Common myeloid progenitor, CD34-positive (primary cell): ENCODE measurements at regions not wholly inside any gene's neighbourhood (a gene's known extent, or its start where the extent isn't known, plus 50 kb on each side); places are given as distances from the start of the nearest gene placed in this dataset.

Source experiments
- CTCF ChIA-PET: fragments of 350-600 bp; sonication (Branson Sonifier 250); formaldehyde crosslinking; loops from one replicate; lab custom pipeline; 2021; ENCODE audit warnings: antibody characterized with exemption; lab: Charles Lee
- POLR2A ChIA-PET: fragments of 350-600 bp; sonication (Branson Sonifier 250); formaldehyde crosslinking; loops from one replicate; lab custom pipeline; 2021; ENCODE audit warnings: antibody characterized with exemption; lab: Charles Lee
- DNase-seq, 3 donors: peaks; one replicate each; pipeline versions ENCODE4 v3.0.0 to v3.0.0-alpha.2; 2013
- H3K27ac ChIP-seq, 2 experiments: 1 replicate in 1 of 2; 2 replicates in 1 of 2; pipeline ENCODE4 v1.7.0; 2013; ENCODE audit warnings: inconsistent platforms in 2 of 2, low read length in 2 of 2, mild to moderate bottlenecking in 2 of 2, low read depth in 1 of 2, moderate library complexity in 1 of 2; ENCODE audit not compliant: severe bottlenecking in 2 of 2, insufficient read depth in 1 of 2, poor library complexity in 1 of 2
- H3K27me3 ChIP-seq, 5 experiments: replicated peaks in 2 of 5; 1 replicate in 3 of 5; 2 replicates in 2 of 5; pipeline versions ENCODE4 v1.6.1 to v1.7.0; 2013; ENCODE audit warnings: low read length in 4 of 5, mild to moderate bottlenecking in 2 of 5, moderate library complexity in 2 of 5, inconsistent platforms in 1 of 5; ENCODE audit not compliant: insufficient read depth in 5 of 5, control insufficient read depth in 4 of 5
- H3K36me3 ChIP-seq, 4 experiments: 1 replicate in 2 of 4; 2 replicates in 2 of 4; pipeline versions ENCODE4 v1.6.1 to v1.7.0; 2013; ENCODE audit warnings: low read length in 3 of 4, control low read depth in 1 of 4, mild to moderate bottlenecking in 1 of 4; ENCODE audit not compliant: control insufficient read depth in 4 of 4, insufficient read depth in 4 of 4
- H3K4me1 ChIP-seq, 4 experiments: 1 replicate in 3 of 4; 2 replicates in 1 of 4; pipeline versions ENCODE4 v1.6.1 to v1.7.1; 2013; ENCODE audit warnings: low read length in 3 of 4, mild to moderate bottlenecking in 3 of 4, control low read depth in 1 of 4, inconsistent platforms in 1 of 4, moderate library complexity in 1 of 4; ENCODE audit not compliant: control insufficient read depth in 4 of 4, insufficient read depth in 4 of 4; ENCODE audit errors: control extremely low read depth in 1 of 4
- H3K4me3 ChIP-seq, 7 experiments: 1 replicate in 4 of 7; 2 replicates in 3 of 7; pipeline versions ENCODE4 v1.5.1 to v1.7.0; 2013; ENCODE audit warnings: mild to moderate bottlenecking in 7 of 7, low read length in 6 of 7, moderate library complexity in 6 of 7, inconsistent platforms in 2 of 7, low read depth in 2 of 7, control low read depth in 1 of 7; ENCODE audit not compliant: insufficient read depth in 4 of 7, control insufficient read depth in 1 of 7; ENCODE audit errors: extremely low read depth in 1 of 7
- H3K9me3 ChIP-seq, 5 experiments: 1 replicate in 4 of 5; 2 replicates in 1 of 5; pipeline versions ENCODE4 v1.6.1 to v1.7.1; 2013; ENCODE audit warnings: low read length in 4 of 5, mild to moderate bottlenecking in 2 of 5, inconsistent platforms in 1 of 5, low read depth in 1 of 5, moderate library complexity in 1 of 5; ENCODE audit not compliant: control insufficient read depth in 4 of 5, insufficient read depth in 2 of 5; ENCODE audit errors: control extremely low read depth in 1 of 5
- WGBS: methylation state at CpG from one replicate; pipeline ENCODE4 v1.1.5; 2013; ENCODE audit not compliant: insufficient coverage; 5-methylcytosine and 5-hydroxymethylcytosine counted together

DNA sequence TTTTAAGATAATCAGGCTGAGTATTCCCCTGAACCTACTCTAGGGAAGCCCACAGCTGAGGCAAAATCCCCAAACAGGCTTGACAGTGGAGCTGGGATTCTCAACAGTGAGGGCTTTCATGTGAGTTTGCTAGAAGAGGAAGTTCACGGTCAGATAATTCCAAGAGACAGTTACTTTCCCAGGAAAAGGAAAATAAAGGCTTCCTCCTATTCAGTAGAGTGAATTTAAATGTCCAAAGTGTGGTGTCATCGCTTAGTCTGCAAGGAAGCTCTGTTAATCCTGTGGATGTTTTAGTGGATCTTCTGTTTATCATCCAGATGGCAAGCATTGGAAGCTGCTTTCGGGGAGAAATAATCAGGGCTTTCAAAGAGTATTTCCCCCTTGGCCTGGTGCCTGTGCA, 119.8 kb downstream of the RPIA start:
- ChIA-PET CTCF (interaction anchor here (1.0 kb wide), 1 partner anchor 35 kb away, joined by 3 read pairs; no protein-coding TSS in a partner anchor), POLR2A (no interaction called here)
- 100% methylated on average over 3 of the region's 3 CpGs for WGBS
- no peak for DNase-seq
- no peaks in the 10 kb centered on the region for H3K36me3 ChIP-seq
- no peaks in the 10 kb centered on the region for H3K4me1 ChIP-seq
- H3K27me3 ChIP-seq = no peaks in the 10 kb centered on the region
- H3K27ac ChIP-seq = no peak overlapping the region
- peaks cover 0 to 13% (median 10%) of the 10 kb centered on the region in 5 experiments for H3K9me3 ChIP-seq
- H3K4me3 ChIP-seq = no peak overlapping the region

GRCh38 chr2:88811681-88812080, 120.2 kb downstream of the RPIA start:
- Histone ChIP-seq H3K27ac (no peak overlapping the region), H3K4me3 (no peak overlapping the region), H3K36me3 (no peaks in the 10 kb centered on the region), H3K4me1 (no peaks in the 10 kb centered on the region), H3K9me3 (peaks cover 0 to 17% (median 13%) of the 10 kb centered on the region in 5 experiments), H3K27me3 (no peaks in the 10 kb centered on the region)
- 100% methylated on average over 4 of the region's 8 CpGs for WGBS
- no peak for DNase-seq
- ChIA-PET POLR2A (no interaction called here), CTCF (interaction anchor here (1.0 kb wide), 1 partner anchor 35 kb away, joined by 3 read pairs; no protein-coding TSS in a partner anchor)

DNA sequence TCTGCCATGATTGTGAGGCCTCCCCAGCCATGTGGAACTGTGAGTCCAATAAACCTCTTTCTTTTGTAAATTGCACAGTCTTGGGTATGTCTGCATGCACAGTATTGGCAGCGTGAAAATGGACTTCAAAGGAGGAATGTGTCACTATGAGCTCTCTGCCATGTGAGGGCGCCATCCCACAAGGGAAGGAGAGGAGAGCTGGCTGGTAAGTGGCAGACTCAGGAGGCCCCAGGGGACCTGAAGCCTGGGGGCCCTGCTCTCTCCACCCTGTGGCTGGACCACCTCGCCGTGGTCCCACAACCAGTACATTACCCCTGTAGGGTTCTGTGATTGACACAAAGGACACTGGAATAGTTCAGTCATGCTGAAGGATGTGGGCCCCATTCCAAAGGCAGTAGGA, 122.1 kb downstream of the RPIA start:
- Histone ChIP-seq H3K4me1 (no peaks in the 10 kb centered on the region), H3K27ac (no peak overlapping the region), H3K27me3 (no peaks in the 10 kb centered on the region), H3K9me3 (peaks cover 0 to 21% (median 13%) of the 10 kb centered on the region in 5 experiments), H3K4me3 (no peak overlapping the region), H3K36me3 (no peaks in the 10 kb centered on the region)
- POLR2A ChIA-PET = no interaction called here
- CTCF ChIA-PET = interaction anchor here (0.8 kb wide), 1 partner anchor 16 kb away, joined by 3 read pairs; no protein-coding TSS in a partner anchor
- WGBS = 95% methylated on average over 4 of the region's 4 CpGs
- DNase-seq = peak in 2 of 3 donors; percentile 26 to 55

GRCh38 chr2:88815282-88815681, 123.8 kb downstream of the RPIA start:
- Histone ChIP-seq H3K9me3 (peaks cover 0 to 21% (median 13%) of the 10 kb centered on the region in 5 experiments), H3K27me3 (no peaks in the 10 kb centered on the region), H3K4me1 (no peaks in the 10 kb centered on the region), H3K4me3 (no peak overlapping the region), H3K36me3 (no peaks in the 10 kb centered on the region), H3K27ac (no peak overlapping the region)
- ChIA-PET POLR2A (no interaction called here), CTCF (interaction anchor here (1.1 kb wide), 1 partner anchor 17 kb away, joined by 4 read pairs; no protein-coding TSS in a partner anchor)
- DNase-seq = no peak

DNA sequence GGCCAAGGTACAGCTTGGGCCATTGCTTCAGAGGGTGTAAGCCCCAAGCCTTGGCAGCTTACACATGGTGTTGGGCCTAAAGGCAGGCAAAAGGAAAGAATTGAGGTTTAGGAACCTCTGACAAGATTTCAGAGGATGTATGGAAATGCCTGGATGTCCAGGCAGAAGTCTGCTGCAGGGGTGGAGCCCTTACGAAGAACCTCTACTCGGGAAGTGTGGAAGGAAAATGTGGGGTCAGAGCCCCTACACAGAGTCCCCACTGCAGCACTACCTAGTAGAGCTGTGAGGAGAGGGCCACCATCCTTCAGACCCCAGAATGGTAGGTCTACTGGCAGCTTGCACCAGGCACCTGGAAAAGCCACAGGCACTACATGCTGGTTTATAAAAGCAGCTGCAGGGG, 124.2 kb downstream of the RPIA start:
- Histone ChIP-seq H3K27me3 (no peaks in the 10 kb centered on the region), H3K9me3 (peaks cover 0 to 21% (median 13%) of the 10 kb centered on the region in 5 experiments), H3K4me3 (no peak overlapping the region), H3K4me1 (no peaks in the 10 kb centered on the region), H3K36me3 (no peaks in the 10 kb centered on the region), H3K27ac (no peak overlapping the region)
- ChIA-PET POLR2A (no interaction called here), CTCF (interaction anchor here (1.1 kb wide), 1 partner anchor 16 kb away, joined by 4 read pairs; no protein-coding TSS in a partner anchor)
- DNase-seq = peak in 1 of 3 donors; percentile 10
- WGBS = 96% methylated on average over 2 of the region's 2 CpGs

- H3K27me3 ChIP-seq = no peaks in the 10 kb centered on the region
- ChIA-PET POLR2A (no interaction called here), CTCF (interaction anchor here (1.0 kb wide), 1 partner anchor 11 kb away, joined by 3 read pairs; no protein-coding TSS in a partner anchor)
- peaks cover 0 to 21% (median 13%) of the 10 kb centered on the region in 5 experiments for H3K9me3 ChIP-seq
- no peaks in the 10 kb centered on the region for H3K36me3 ChIP-seq
- no peak overlapping the region for H3K4me3 ChIP-seq
- WGBS = 88% methylated on average over 1 of the region's 1 CpG
- H3K27ac ChIP-seq = no peak overlapping the region
- H3K4me1 ChIP-seq = no peaks in the 10 kb centered on the region
- peak in 1 of 3 donors; percentile 14 for DNase-seq
These were observed 126.9 kb downstream of the RPIA start for GRCh38 chr2:88818381-88818780.

GRCh38 chr2:88824951-88825350, 133.5 kb downstream of the RPIA start:
- peaks cover 0 to 2% (median 0%) of the 10 kb centered on the region in 5 experiments for H3K9me3 ChIP-seq
- peaks cover 0 to 5% (median 0%) of the 10 kb centered on the region in 4 experiments for H3K4me1 ChIP-seq
- H3K4me3 ChIP-seq = no peak overlapping the region
- WGBS = 85% methylated on average over 6 of the region's 6 CpGs
- no peak for DNase-seq
- no peaks in the 10 kb centered on the region for H3K36me3 ChIP-seq
- no peak overlapping the region for H3K27ac ChIP-seq
- ChIA-PET CTCF (no interaction called here), POLR2A (no interaction called here)
- no peaks in the 10 kb centered on the region for H3K27me3 ChIP-seq
